ENCODE measurements at regions not wholly inside any gene's neighbourhood (a gene's known extent, or its start where the extent isn't known, plus 50 kb on each side); places are given as distances from the start of the nearest gene placed in this dataset.

GRCh38 chr10:4710858-4711257 is 115.1 kb upstream of the AKR1E2 start:
- no peak overlapping the region for H3K27ac Mint-ChIP-seq
- Histone ChIP-seq H3K4me3 (ENCODE audit: low read depth, low read length) (no peak overlapping the region), H3K9me3 (ENCODE audit: control insufficient read depth in 2 of 2, low read length in 2 of 2) (no peaks in the 10 kb centered on the region), H3K27me3 (ENCODE audit: control insufficient read depth, insufficient read depth, low read length) (peaks cover 4% of the 10 kb centered on the region), H3K27ac (ENCODE audit: insufficient read depth, low read length, poor library complexity, severe bottlenecking) (no peak overlapping the region), H3K4me1 (ENCODE audit: control insufficient read depth, insufficient read depth, low read length, poor library complexity, severe bottlenecking) (no peaks in the 10 kb centered on the region), H3K36me3 (ENCODE audit: control insufficient read depth, insufficient read depth, low read length) (no peaks in the 10 kb centered on the region)
- DNase-seq (no peak), ATAC-seq (ENCODE audit: low read depth in 2 of 2) (no peak)
- H3K4me1 Mint-ChIP-seq: peaks cover 0 to 3% (median 0%) of the 10 kb centered on the region in 4 donors
- peaks cover 0 to 4% (median 0%) of the 10 kb centered on the region in 7 donors for H3K9me3 Mint-ChIP-seq
- no peaks in the 10 kb centered on the region for H3K27me3 Mint-ChIP-seq
- no peaks in the 10 kb centered on the region for H3K36me3 Mint-ChIP-seq
- no peak overlapping the region for H3K4me3 Mint-ChIP-seq

- Mint-ChIP-seq H3K36me3 (no peaks in the 10 kb centered on the region), H3K27ac (no peak overlapping the region), H3K27me3 (no peaks in the 10 kb centered on the region), H3K9me3 (peaks cover 0 to 3% (median 0%) of the 10 kb centered on the region in 7 donors), H3K4me1 (peaks cover 0 to 6% (median 0%) of the 10 kb centered on the region in 4 donors), H3K4me3 (no peak overlapping the region)
- no peak for ATAC-seq (ENCODE audit: low read depth in 2 of 2)
- DNase-seq: no peak
- H3K27me3 ChIP-seq (ENCODE audit: control insufficient read depth, insufficient read depth, low read length): peaks cover 6% of the 10 kb centered on the region
- H3K9me3 ChIP-seq (ENCODE audit: control insufficient read depth in 2 of 2, low read length in 2 of 2): no peaks in the 10 kb centered on the region
- no peak overlapping the region for H3K4me3 ChIP-seq (ENCODE audit: low read depth, low read length)
- H3K4me1 ChIP-seq (ENCODE audit: control insufficient read depth, insufficient read depth, low read length, poor library complexity, severe bottlenecking): no peaks in the 10 kb centered on the region
- H3K36me3 ChIP-seq (ENCODE audit: control insufficient read depth, insufficient read depth, low read length): no peaks in the 10 kb centered on the region
- H3K27ac ChIP-seq (ENCODE audit: insufficient read depth, low read length, poor library complexity, severe bottlenecking): no peak overlapping the region
These were observed 117.8 kb upstream of the AKR1E2 start for GRCh38 chr10:4708123-4708759.

GRCh38 chr10:4707221-4707620 is 118.8 kb upstream of the AKR1E2 start:
- peaks cover 0 to 6% (median 0%) of the 10 kb centered on the region in 4 donors for H3K4me1 Mint-ChIP-seq
- H3K4me1 ChIP-seq (ENCODE audit: control insufficient read depth, insufficient read depth, low read length, poor library complexity, severe bottlenecking): no peaks in the 10 kb centered on the region
- H3K4me3 ChIP-seq (ENCODE audit: low read depth, low read length): no peak overlapping the region

GRCh38 chr10:4704034-4704545 is 121.9 kb upstream of the AKR1E2 start:
- peaks cover 0 to 6% (median 0%) of the 10 kb centered on the region in 4 donors for H3K4me1 Mint-ChIP-seq
- Histone ChIP-seq H3K4me3 (ENCODE audit: low read depth, low read length) (no peak overlapping the region), H3K27me3 (ENCODE audit: control insufficient read depth, insufficient read depth, low read length) (peaks cover 6% of the 10 kb centered on the region), H3K36me3 (ENCODE audit: control insufficient read depth, insufficient read depth, low read length) (no peaks in the 10 kb centered on the region), H3K4me1 (ENCODE audit: control insufficient read depth, insufficient read depth, low read length, poor library complexity, severe bottlenecking) (no peaks in the 10 kb centered on the region), H3K27ac (ENCODE audit: insufficient read depth, low read length, poor library complexity, severe bottlenecking) (no peak overlapping the region), H3K9me3 (ENCODE audit: control insufficient read depth in 2 of 2, low read length in 2 of 2) (no peaks in the 10 kb centered on the region)
- no peak overlapping the region for H3K27ac Mint-ChIP-seq
- peaks cover 0 to 1% (median 0%) of the 10 kb centered on the region in 7 donors for H3K9me3 Mint-ChIP-seq
- ATAC-seq (ENCODE audit: low read depth in 2 of 2) (peak in 1 of 2 donors; percentile 50), DNase-seq (no peak)
- no peaks in the 10 kb centered on the region for H3K36me3 Mint-ChIP-seq
- no peak overlapping the region for H3K4me3 Mint-ChIP-seq
- H3K27me3 Mint-ChIP-seq: peaks cover 8% of the 10 kb centered on the region

More at GRCh38 chr10:4707221-4707620, 118.8 kb upstream of the AKR1E2 start:
- H3K36me3 Mint-ChIP-seq: no peaks in the 10 kb centered on the region
- H3K4me3 Mint-ChIP-seq: no peak overlapping the region
- peaks cover 4% of the 10 kb centered on the region for H3K27me3 Mint-ChIP-seq
- H3K36me3 ChIP-seq (ENCODE audit: control insufficient read depth, insufficient read depth, low read length): no peaks in the 10 kb centered on the region
- peaks cover 0 to 3% (median 0%) of the 10 kb centered on the region in 7 donors for H3K9me3 Mint-ChIP-seq
- H3K27me3 ChIP-seq (ENCODE audit: control insufficient read depth, insufficient read depth, low read length): peaks cover 6% of the 10 kb centered on the region
- no peaks in the 10 kb centered on the region for H3K9me3 ChIP-seq (ENCODE audit: control insufficient read depth in 2 of 2, low read length in 2 of 2)
- DNase-seq (no peak), ATAC-seq (ENCODE audit: low read depth in 2 of 2) (no peak)
- no peak overlapping the region for H3K27ac ChIP-seq (ENCODE audit: insufficient read depth, low read length, poor library complexity, severe bottlenecking)
- no peak overlapping the region for H3K27ac Mint-ChIP-seq

DNA sequence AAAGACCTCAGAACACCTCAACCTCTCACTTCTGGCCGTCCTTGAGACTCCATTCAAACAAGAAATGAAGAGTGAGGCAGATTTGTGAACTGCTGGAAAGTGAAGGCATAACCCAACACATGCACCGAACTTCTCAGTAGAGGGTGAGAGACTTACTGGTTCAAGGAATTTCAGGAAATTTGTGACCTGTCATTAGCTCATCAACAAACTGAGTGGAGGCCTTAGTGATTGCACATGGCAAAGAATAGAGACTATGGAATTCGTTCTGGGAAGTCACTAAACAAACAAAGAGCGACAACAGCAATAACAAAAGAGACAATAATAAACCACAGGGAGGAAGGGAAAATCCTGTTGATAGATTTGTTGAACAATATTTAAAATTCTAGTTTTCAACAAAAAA is 125.0 kb upstream of the AKR1E2 start:
- Histone ChIP-seq H3K27me3 (ENCODE audit: control insufficient read depth, insufficient read depth, low read length) (peaks cover 7% of the 10 kb centered on the region), H3K36me3 (ENCODE audit: control insufficient read depth, insufficient read depth, low read length) (no peaks in the 10 kb centered on the region), H3K4me3 (ENCODE audit: low read depth, low read length) (no peak overlapping the region), H3K9me3 (ENCODE audit: control insufficient read depth in 2 of 2, low read length in 2 of 2) (no peaks in the 10 kb centered on the region), H3K27ac (ENCODE audit: insufficient read depth, low read length, poor library complexity, severe bottlenecking) (no peak overlapping the region), H3K4me1 (ENCODE audit: control insufficient read depth, insufficient read depth, low read length, poor library complexity, severe bottlenecking) (no peaks in the 10 kb centered on the region)
- Mint-ChIP-seq H3K9me3 (no peaks in the 10 kb centered on the region), H3K4me3 (no peak overlapping the region), H3K27ac (peak overlapping the region in 1 of 3 donors; percentile 20), H3K4me1 (peaks cover 0 to 4% (median 0%) of the 10 kb centered on the region in 4 donors), H3K36me3 (no peaks in the 10 kb centered on the region), H3K27me3 (peaks cover 8% of the 10 kb centered on the region)
- DNase-seq (no peak), ATAC-seq (ENCODE audit: low read depth in 2 of 2) (no peak)

DNA sequence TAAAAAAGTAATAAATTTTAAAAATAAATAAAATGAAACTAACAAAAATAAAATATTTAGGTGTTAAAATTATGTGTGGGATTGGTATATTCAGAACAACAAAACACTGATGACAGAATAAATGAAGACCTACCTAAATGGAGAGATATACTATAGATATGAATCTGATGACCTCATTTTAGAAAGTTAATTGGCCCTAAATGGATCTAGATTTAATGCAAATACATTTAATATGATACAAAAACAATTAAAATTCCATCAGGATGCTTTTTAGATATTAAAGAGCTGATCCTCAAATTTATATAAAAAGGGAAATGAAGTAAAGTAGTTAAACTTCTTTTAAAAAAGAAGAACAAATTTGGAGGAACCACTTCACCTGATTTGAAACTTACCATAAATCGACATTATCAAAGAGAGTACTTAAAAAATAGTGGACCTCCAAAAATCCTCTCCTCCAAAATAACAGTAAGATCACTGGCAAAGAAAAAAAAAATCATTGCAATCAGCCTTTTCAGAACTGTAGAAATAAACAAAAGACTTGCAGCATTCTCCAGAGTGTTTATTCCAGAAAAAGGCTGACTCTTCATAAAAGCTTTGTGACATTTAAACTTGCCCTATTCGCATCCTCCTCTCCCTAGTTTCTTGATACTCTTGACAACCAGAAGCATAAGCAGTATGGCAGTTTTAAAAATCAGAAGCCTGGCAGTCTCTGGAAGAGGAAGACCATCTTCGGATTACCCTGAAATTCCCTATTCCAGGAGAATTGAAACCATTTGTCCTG is 125.9 kb upstream of the AKR1E2 start:
- Mint-ChIP-seq H3K27me3 (peaks cover 15% of the 10 kb centered on the region), H3K9me3 (peaks cover 0 to 1% (median 0%) of the 10 kb centered on the region in 7 donors), H3K4me3 (no peak overlapping the region), H3K4me1 (no peaks in the 10 kb centered on the region), H3K27ac (no peak overlapping the region), H3K36me3 (no peaks in the 10 kb centered on the region)
- H3K27ac ChIP-seq (ENCODE audit: insufficient read depth, low read length, poor library complexity, severe bottlenecking): no peak overlapping the region
- H3K4me1 ChIP-seq (ENCODE audit: control insufficient read depth, insufficient read depth, low read length, poor library complexity, severe bottlenecking): no peaks in the 10 kb centered on the region
- no peak for DNase-seq
- ATAC-seq (ENCODE audit: low read depth in 2 of 2): no peak
- H3K4me3 ChIP-seq (ENCODE audit: low read depth, low read length): no peak overlapping the region
- peaks cover 5% of the 10 kb centered on the region for H3K27me3 ChIP-seq (ENCODE audit: control insufficient read depth, insufficient read depth, low read length)
- H3K36me3 ChIP-seq (ENCODE audit: control insufficient read depth, insufficient read depth, low read length): no peaks in the 10 kb centered on the region
- H3K9me3 ChIP-seq (ENCODE audit: control insufficient read depth in 2 of 2, low read length in 2 of 2): no peaks in the 10 kb centered on the region

GRCh38 chr10:4698075-4698474 is 127.9 kb upstream of the AKR1E2 start:
- Histone ChIP-seq H3K27ac (ENCODE audit: insufficient read depth, low read length, poor library complexity, severe bottlenecking) (no peak overlapping the region), H3K27me3 (ENCODE audit: control insufficient read depth, insufficient read depth, low read length) (peaks cover 4% of the 10 kb centered on the region), H3K4me3 (ENCODE audit: low read depth, low read length) (no peak overlapping the region), H3K9me3 (ENCODE audit: control insufficient read depth in 2 of 2, low read length in 2 of 2) (no peaks in the 10 kb centered on the region), H3K4me1 (ENCODE audit: control insufficient read depth, insufficient read depth, low read length, poor library complexity, severe bottlenecking) (no peaks in the 10 kb centered on the region), H3K36me3 (ENCODE audit: control insufficient read depth, insufficient read depth, low read length) (no peaks in the 10 kb centered on the region)
- peaks cover 0 to 1% (median 0%) of the 10 kb centered on the region in 7 donors for H3K9me3 Mint-ChIP-seq
- no peaks in the 10 kb centered on the region for H3K4me1 Mint-ChIP-seq
- DNase-seq: no peak
- H3K36me3 Mint-ChIP-seq: no peaks in the 10 kb centered on the region
- peaks cover 19% of the 10 kb centered on the region for H3K27me3 Mint-ChIP-seq
- no peak for ATAC-seq (ENCODE audit: low read depth in 2 of 2)
- no peak overlapping the region for H3K27ac Mint-ChIP-seq
- no peak overlapping the region for H3K4me3 Mint-ChIP-seq

Data from CD4-positive, CD25-positive, alpha-beta regulatory T cell (primary cell).